Motor neuron (in vitro differentiated cells): ENCODE measurements at regions not wholly inside any gene's neighbourhood (a gene's known extent, or its start where the extent isn't known, plus 50 kb on each side); places are given as distances from the start of the nearest gene placed in this dataset.

Source experiments
- ATAC-seq, 8 experiments: fragments of 200-7000 bp; cut with Tn5 transposase; replicated peaks in 6 of 8; 2 replicates each; pipeline ENCODE4 v1.8.0; 2021; ENCODE audit warnings: mild to moderate bottlenecking in 8 of 8, moderate library complexity in 8 of 8
- H3K27ac ChIP-seq, 2 donors: fragments of 250-450 bp; sonication (Bioruptor Pico); 2 replicates each; pipeline ENCODE4 v1.9.0; 2021; ENCODE audit warnings: antibody characterized with exemption in 2 of 2, mild to moderate bottlenecking in 2 of 2, moderate library complexity in 1 of 2
- H3K4me1 ChIP-seq, 2 donors: fragments of 250-450 bp; sonication (Bioruptor Pico); replicated peaks in 1 of 2; 2 replicates each; pipeline ENCODE4 v1.6.1; 2021; ENCODE audit warnings: antibody characterized with exemption in 2 of 2, mild to moderate bottlenecking in 2 of 2, moderate library complexity in 1 of 2
- H3K4me3 ChIP-seq, 5 donors: fragments of 250-450 bp; sonication (Bioruptor Pico); 2 replicates each; pipeline ENCODE4 v1.9.0; 2021; ENCODE audit warnings: antibody characterized with exemption in 5 of 5, mild to moderate bottlenecking in 5 of 5, moderate library complexity in 4 of 5
- WGBS, 10 experiments: fragments of 450-650 bp; shearing (Covaris generic); methylation state at CpG; one replicate each; pipeline ENCODE4 v1.0.0; 2022; 5-methylcytosine and 5-hydroxymethylcytosine counted together
- in situ Hi-C, 9 experiments: fragments of 400-800 bp; cut with MboI; loops; one replicate each; pipeline ENCODE4 v1.15.0; 2021; ENCODE audit warnings: low sequenced_read_pairs in 9 of 9, low pct_unique_long_range_greater_than_20kb in 2 of 9; ENCODE audit not compliant: unreplicated experiment in 9 of 9

DNA sequence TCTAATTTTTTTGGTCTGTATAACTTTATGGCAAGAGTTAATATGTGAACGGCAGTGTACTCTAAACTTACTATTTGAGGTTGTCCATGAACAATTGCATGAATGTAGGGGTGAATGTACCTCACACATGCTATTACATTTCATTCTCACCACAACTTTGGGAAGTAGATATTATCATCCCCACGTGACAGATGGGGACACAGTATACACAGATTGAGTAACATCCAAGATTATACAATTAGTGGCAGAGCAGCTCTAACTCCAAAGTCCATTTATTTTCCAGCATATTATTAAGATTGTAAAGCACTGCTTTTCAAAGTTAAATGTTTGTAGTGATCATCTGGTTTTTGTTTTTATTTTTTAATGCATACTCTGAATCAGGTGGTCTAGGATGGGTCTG is 622.1 kb upstream of the ZEB2 start:
- Histone ChIP-seq H3K4me1 (no peaks in the 10 kb centered on the region), H3K27ac (no peak overlapping the region), H3K4me3 (no peak overlapping the region)
- WGBS, 10 experiments, result 84 to 100% (median 100%) methylated on average over 1 to 2 of the region's 2 CpGs; no CpG with 5 or more reads in 1 of the 10 experiments
- ATAC-seq, result no peak
- in situ Hi-C loops, result no loop called here

- H3K4me3 ChIP-seq, result no peak overlapping the region
- no peak for ATAC-seq
- in situ Hi-C loops, result no loop called here
- H3K4me1 ChIP-seq, result no peaks in the 10 kb centered on the region
- no peak overlapping the region for H3K27ac ChIP-seq
- 80 to 100% (median 93%) methylated on average over 1 to 4 of the region's 4 CpGs for WGBS, 10 experiments
Observed at GRCh38 chr2:145140658-145141057, 620.7 kb upstream of the ZEB2 start.

DNA sequence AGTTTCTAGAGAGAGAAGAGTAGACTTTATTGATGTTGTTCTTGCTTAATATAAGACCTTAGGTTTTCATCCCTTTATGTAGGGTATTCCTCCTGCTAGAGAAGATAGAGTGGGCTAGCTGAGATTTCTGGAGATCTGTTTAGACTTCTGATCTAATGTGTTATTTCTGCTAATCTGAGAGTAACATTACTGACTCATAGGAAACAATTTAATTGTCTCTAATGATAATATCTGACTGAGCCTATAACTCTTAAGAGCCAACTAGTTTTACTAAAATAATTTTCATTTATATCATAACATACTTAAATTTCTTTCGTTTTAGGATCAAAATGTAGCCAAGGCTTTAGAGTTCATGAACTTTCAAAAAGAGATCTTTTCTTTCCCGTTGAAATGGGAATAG is 618.7 kb upstream of the ZEB2 start:
- Histone ChIP-seq H3K4me1 (no peaks in the 10 kb centered on the region), H3K4me3 (no peak overlapping the region), H3K27ac (no peak overlapping the region)
- in situ Hi-C loops, result no loop called here
- no peak for ATAC-seq
- 57 to 100% (median 84%) methylated on average over 2 of the region's 2 CpGs for WGBS, 10 experiments

- in situ Hi-C loops, result no loop called here
- no peak overlapping the region for H3K4me3 ChIP-seq
- ATAC-seq, result peak in 1 of 8 experiments; percentile 46
- WGBS, 10 experiments, result 14 to 100% (median 94%) methylated on average over 1 of the region's 1 CpG; no CpG with 5 or more reads in 3 of the 10 experiments
- no peak overlapping the region for H3K27ac ChIP-seq
- no peaks in the 10 kb centered on the region for H3K4me1 ChIP-seq
Observed at GRCh38 chr2:145137901-145138300, 618.0 kb upstream of the ZEB2 start.

- 91 to 100% (median 94%) methylated on average over 2 to 4 of the region's 4 CpGs; no CpG with 5 or more reads in 2 of the 10 experiments for WGBS, 10 experiments
Observed at GRCh38 chr2:145137211-145137610, 617.3 kb upstream of the ZEB2 start.

DNA sequence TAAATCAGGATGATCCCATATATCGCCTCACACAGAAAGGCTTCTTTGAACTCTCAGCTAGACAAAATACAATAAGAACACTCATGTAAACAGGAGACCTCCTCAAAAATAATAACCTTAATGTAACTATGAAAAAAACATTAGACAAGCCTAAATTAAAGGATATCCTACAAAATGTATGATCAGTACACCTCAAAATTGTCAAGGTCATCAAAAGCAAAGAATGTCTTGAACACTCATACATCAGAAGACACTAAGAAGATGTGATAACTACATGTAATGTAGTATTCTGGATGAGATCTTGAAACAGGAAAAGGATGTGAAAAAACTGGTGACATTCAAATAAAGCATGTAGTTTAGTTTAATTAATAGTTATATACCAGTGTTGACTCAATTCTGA is 616.8 kb upstream of the ZEB2 start:
- Histone ChIP-seq H3K4me1 (no peaks in the 10 kb centered on the region), H3K4me3 (no peak overlapping the region), H3K27ac (no peak overlapping the region)
- in situ Hi-C loops, result no loop called here
- ATAC-seq, result no peak
- 70 to 100% (median 97%) methylated on average over 1 of the region's 1 CpG; no CpG with 5 or more reads in 4 of the 10 experiments for WGBS, 10 experiments

More at GRCh38 chr2:145137211-145137610, 617.3 kb upstream of the ZEB2 start:
- no peak overlapping the region for H3K27ac ChIP-seq
- ATAC-seq, result no peak
- no peak overlapping the region for H3K4me3 ChIP-seq
- no peaks in the 10 kb centered on the region for H3K4me1 ChIP-seq
- in situ Hi-C loops, result no loop called here

GRCh38 chr2:145126146-145126545 is 606.2 kb upstream of the ZEB2 start:
- WGBS, 10 experiments, result 52 to 100% (median 100%) methylated on average over 1 to 2 of the region's 2 CpGs; no CpG with 5 or more reads in 2 of the 10 experiments
- in situ Hi-C loops, result no loop called here
- Histone ChIP-seq H3K27ac (no peak overlapping the region), H3K4me3 (no peak overlapping the region), H3K4me1 (no peaks in the 10 kb centered on the region)
- ATAC-seq, result no peak

- H3K27ac ChIP-seq, result no peak overlapping the region
- no peaks in the 10 kb centered on the region for H3K4me1 ChIP-seq
- peak in 2 of 8 experiments; percentile 17 to 65 for ATAC-seq
- H3K4me3 ChIP-seq, result no peak overlapping the region
- in situ Hi-C loops, result no loop called here
- 32 to 100% (median 83%) methylated on average over 1 to 4 of the region's 4 CpGs; no CpG with 5 or more reads in 3 of the 10 experiments for WGBS, 10 experiments
Observed at GRCh38 chr2:145124085-145124484, 604.2 kb upstream of the ZEB2 start.

- Histone ChIP-seq H3K4me3 (no peak overlapping the region), H3K27ac (no peak overlapping the region), H3K4me1 (no peaks in the 10 kb centered on the region)
- WGBS, 10 experiments, result 83 to 100% (median 89%) methylated on average over 1 to 2 of the region's 2 CpGs; no CpG with 5 or more reads in 6 of the 10 experiments
- peak in 2 of 8 experiments; percentile 55 to 95 for ATAC-seq
- in situ Hi-C loops, result no loop called here
Observed at GRCh38 chr2:145123606-145124005, 603.7 kb upstream of the ZEB2 start.

- WGBS, 10 experiments, result 75 to 100% (median 100%) methylated on average over 1 of the region's 1 CpG; no CpG with 5 or more reads in 5 of the 10 experiments
- Histone ChIP-seq H3K4me3 (no peak overlapping the region), H3K4me1 (peaks cover 4 to 5% of the 10 kb centered on the region in 2 donors), H3K27ac (no peak overlapping the region)
- no peak for ATAC-seq
- in situ Hi-C loops, result no loop called here
Observed at GRCh38 chr2:145119225-145119624, 599.3 kb upstream of the ZEB2 start.

DNA sequence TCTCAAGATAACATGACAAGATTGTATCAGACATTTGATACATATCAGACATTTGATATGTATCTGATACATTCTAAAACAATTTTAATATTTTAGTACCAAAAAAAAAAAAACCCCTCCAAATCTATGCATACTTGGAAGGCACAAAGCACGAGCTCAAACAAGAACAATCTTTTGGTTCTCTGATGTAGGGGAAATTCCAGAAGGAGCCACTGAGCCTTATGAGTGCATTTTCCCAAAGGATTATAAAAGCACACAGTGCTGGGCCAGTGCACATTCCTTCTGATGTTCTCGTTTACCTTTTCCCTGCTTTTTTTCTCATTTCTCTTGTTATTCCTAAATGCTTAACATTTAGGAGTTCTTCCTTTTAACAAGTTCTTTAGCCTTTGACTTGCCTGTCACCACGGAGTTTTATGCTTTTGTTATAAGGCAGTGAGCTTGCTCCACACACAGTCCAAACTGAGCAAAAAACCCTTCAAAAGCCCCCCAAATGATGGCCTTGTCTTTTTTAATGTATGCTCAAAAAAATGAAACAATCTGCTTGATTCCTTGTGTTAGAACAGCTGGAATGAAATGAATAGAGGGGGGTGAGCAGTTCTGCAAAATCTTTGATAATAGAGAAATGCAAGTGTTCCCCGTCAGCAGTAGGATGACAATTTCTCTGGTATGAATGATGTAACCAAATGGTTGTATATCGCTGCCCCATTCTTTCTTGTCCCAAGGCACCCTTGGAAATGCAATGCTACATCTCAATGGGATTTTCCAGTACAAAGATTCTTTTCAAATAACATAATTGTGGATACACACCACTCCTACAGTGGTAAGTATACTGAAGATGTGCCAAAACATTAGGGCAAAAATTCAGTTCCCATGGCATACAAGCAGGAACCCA is 597.2 kb upstream of the ZEB2 start:
- Histone ChIP-seq H3K4me3 (no peak overlapping the region), H3K27ac (no peak overlapping the region), H3K4me1 (peaks cover 4 to 5% of the 10 kb centered on the region in 2 donors)
- in situ Hi-C loops, result no loop called here
- peak in 2 of 8 experiments; percentile 16 to 61 for ATAC-seq
- 28 to 100% (median 50%) methylated on average over 1 to 5 of the region's 5 CpGs for WGBS, 10 experiments

GRCh38 chr2:145116056-145116455 is 596.1 kb upstream of the ZEB2 start:
- Histone ChIP-seq H3K4me1 (peaks cover 4 to 5% of the 10 kb centered on the region in 2 donors), H3K4me3 (no peak overlapping the region), H3K27ac (no peak overlapping the region)
- WGBS, 10 experiments, result 92 to 100% (median 100%) methylated on average over 1 to 2 of the region's 2 CpGs; no CpG with 5 or more reads in 4 of the 10 experiments
- no peak for ATAC-seq
- in situ Hi-C loops, result no loop called here

GRCh38 chr2:145114726-145115125 is 594.8 kb upstream of the ZEB2 start:
- H3K4me3 ChIP-seq, result no peak overlapping the region
- peaks cover 4 to 5% of the 10 kb centered on the region in 2 donors for H3K4me1 ChIP-seq
- no peak for ATAC-seq
- 0 to 89% (median 73%) methylated on average over 1 to 2 of the region's 2 CpGs for WGBS, 10 experiments
- in situ Hi-C loops, result no loop called here
- no peak overlapping the region for H3K27ac ChIP-seq

DNA sequence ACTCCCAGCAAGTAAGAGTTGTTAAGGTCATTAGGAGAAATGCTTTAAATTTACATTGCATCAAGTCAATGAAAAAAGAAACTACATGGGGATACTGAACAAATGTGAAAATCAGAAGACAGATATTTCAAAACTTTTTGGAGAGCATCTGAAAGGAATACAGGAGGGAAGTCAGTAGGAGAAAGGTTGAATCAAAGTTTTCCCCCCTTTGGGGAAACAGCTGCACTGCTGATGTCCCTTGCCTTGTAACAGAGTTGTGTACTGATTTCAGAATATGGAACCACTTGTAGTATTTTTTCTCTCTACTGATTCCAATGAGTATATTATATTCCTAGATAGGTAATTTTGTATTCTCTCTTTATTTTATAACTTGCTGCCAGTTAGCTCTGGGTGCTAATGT is 592.5 kb upstream of the ZEB2 start:
- no peak for ATAC-seq

More for the DNA sequence above, 592.5 kb upstream of the ZEB2 start:
- Histone ChIP-seq H3K27ac (no peak overlapping the region), H3K4me1 (peaks cover under 1 to 4% of the 10 kb centered on the region in 2 donors), H3K4me3 (no peak overlapping the region)
- in situ Hi-C loops, result no loop called here
